ENCODE measurements at regions not wholly inside any gene's neighbourhood (a gene's known extent, or its start where the extent isn't known, plus 50 kb on each side); places are given as distances from the start of the nearest gene placed in this dataset.

DNA sequence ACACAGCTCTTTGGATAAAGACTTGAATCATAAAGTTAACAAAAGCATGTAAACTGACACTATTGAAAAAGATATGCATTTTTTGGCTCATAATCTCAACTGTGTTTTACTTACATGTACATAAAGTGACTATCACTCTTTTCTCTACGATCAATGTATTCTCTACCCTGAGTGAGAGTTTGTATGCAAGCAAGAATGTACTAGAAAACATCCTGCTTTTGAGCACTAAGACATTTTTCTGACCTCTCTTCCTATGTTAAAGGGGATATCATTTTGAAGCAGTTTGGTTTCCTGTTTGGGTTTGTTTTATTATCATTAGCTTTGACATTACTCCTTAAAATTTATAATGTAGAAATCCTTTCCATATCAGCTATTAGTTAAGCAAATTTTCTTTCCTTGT lies 910.8 kb downstream of the C6orf118 start:
- TF ChIP-seq CSDC2 (CRISPR knock-in tag; IDR thresholded peaks at IDR 0.05) (no peak), TCF4 (CRISPR knock-in tag; IDR thresholded peaks at IDR 0.05; ENCODE audit: borderline replicate concordance) (no peak), ESRRG (CRISPR knock-in tag; IDR thresholded peaks at IDR 0.05) (no peak), PPARA (CRISPR knock-in tag; IDR thresholded peaks at IDR 0.05; ENCODE audit: borderline replicate concordance) (no peak), SNAI2 (CRISPR knock-in tag; IDR thresholded peaks at IDR 0.05) (no peak), TOX (CRISPR knock-in tag; IDR thresholded peaks at IDR 0.05; ENCODE audit: borderline replicate concordance) (no peak), ZNF8 (CRISPR knock-in tag; IDR thresholded peaks at IDR 0.05) (no peak), POU6F1 (CRISPR knock-in tag; IDR thresholded peaks at IDR 0.05; ENCODE audit: borderline replicate concordance, low read depth) (no peak), RARB (CRISPR knock-in tag; IDR thresholded peaks at IDR 0.05) (no peak), GLIS3 (CRISPR knock-in tag; IDR thresholded peaks at IDR 0.05) (no peak), ZFP30 (CRISPR knock-in tag; IDR thresholded peaks at IDR 0.05) (no peak), ZNF565 (CRISPR knock-in tag; conservative IDR thresholded peaks at IDR 0.05; ENCODE audit: low read depth) (no peak), OSR1 (CRISPR knock-in tag; IDR thresholded peaks at IDR 0.05) (no peak), ARNTL (CRISPR knock-in tag; IDR thresholded peaks at IDR 0.05; ENCODE audit: borderline replicate concordance, low read depth) (no peak)
- TF ChIP-seq, protein P1, sequence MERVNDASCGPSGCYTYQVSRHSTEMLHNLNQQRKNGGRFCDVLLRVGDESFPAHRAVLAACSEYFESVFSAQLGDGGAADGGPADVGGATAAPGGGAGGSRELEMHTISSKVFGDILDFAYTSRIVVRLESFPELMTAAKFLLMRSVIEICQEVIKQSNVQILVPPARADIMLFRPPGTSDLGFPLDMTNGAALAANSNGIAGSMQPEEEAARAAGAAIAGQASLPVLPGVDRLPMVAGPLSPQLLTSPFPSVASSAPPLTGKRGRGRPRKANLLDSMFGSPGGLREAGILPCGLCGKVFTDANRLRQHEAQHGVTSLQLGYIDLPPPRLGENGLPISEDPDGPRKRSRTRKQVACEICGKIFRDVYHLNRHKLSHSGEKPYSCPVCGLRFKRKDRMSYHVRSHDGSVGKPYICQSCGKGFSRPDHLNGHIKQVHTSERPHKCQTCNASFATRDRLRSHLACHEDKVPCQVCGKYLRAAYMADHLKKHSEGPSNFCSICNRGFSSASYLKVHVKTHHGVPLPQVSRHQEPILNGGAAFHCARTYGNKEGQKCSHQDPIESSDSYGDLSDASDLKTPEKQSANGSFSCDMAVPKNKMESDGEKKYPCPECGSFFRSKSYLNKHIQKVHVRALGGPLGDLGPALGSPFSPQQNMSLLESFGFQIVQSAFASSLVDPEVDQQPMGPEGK (CRISPR knock-in tag; IDR thresholded peaks at IDR 0.05; ENCODE audit: borderline replicate concordance): no peak
- TF ChIP-seq, protein P2, sequence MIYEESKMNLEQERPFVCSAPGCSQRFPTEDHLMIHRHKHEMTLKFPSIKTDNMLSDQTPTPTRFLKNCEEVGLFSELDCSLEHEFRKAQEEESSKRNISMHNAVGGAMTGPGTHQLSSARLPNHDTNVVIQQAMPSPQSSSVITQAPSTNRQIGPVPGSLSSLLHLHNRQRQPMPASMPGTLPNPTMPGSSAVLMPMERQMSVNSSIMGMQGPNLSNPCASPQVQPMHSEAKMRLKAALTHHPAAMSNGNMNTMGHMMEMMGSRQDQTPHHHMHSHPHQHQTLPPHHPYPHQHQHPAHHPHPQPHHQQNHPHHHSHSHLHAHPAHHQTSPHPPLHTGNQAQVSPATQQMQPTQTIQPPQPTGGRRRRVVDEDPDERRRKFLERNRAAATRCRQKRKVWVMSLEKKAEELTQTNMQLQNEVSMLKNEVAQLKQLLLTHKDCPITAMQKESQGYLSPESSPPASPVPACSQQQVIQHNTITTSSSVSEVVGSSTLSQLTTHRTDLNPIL (CRISPR knock-in tag; IDR thresholded peaks at IDR 0.05; ENCODE audit: low read depth): no peak
- TF ChIP-seq, protein P3, sequence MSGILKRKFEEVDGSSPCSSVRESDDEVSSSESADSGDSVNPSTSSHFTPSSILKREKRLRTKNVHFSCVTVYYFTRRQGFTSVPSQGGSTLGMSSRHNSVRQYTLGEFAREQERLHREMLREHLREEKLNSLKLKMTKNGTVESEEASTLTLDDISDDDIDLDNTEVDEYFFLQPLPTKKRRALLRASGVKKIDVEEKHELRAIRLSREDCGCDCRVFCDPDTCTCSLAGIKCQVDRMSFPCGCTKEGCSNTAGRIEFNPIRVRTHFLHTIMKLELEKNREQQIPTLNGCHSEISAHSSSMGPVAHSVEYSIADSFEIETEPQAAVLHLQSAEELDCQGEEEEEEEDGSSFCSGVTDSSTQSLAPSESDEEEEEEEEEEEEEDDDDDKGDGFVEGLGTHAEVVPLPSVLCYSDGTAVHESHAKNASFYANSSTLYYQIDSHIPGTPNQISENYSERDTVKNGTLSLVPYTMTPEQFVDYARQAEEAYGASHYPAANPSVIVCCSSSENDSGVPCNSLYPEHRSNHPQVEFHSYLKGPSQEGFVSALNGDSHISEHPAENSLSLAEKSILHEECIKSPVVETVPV (CRISPR knock-in tag; IDR thresholded peaks at IDR 0.05): no peak
- ATAC-seq: no peak

GRCh38 chr6:164396071-164397047 lies 913.0 kb downstream of the C6orf118 start:
- TF ChIP-seq TCF4 (CRISPR knock-in tag; IDR thresholded peaks at IDR 0.05; ENCODE audit: borderline replicate concordance): no peak
- TF ChIP-seq, protein P3 (CRISPR knock-in tag; IDR thresholded peaks at IDR 0.05): no peak
- no peak for ATAC-seq

- ATAC-seq: no peak
- no peak for TF ChIP-seq SNAI2 (CRISPR knock-in tag; IDR thresholded peaks at IDR 0.05)
- TF ChIP-seq TSHZ2 (CRISPR knock-in tag; IDR thresholded peaks at IDR 0.05): no peak
- TF ChIP-seq ZFP3 (CRISPR knock-in tag; IDR thresholded peaks at IDR 0.05): no peak
- no peak for TF ChIP-seq CSDC2 (CRISPR knock-in tag; IDR thresholded peaks at IDR 0.05)
- no peak for TF ChIP-seq TCF4 (CRISPR knock-in tag; IDR thresholded peaks at IDR 0.05; ENCODE audit: borderline replicate concordance)
- TF ChIP-seq ZNF565 (CRISPR knock-in tag; conservative IDR thresholded peaks at IDR 0.05; ENCODE audit: low read depth): no peak
- no peak for TF ChIP-seq POU6F1 (CRISPR knock-in tag; IDR thresholded peaks at IDR 0.05; ENCODE audit: borderline replicate concordance, low read depth)
- TF ChIP-seq ZNF70 (CRISPR knock-in tag; IDR thresholded peaks at IDR 0.05): no peak
- TF ChIP-seq, protein P2 (CRISPR knock-in tag; IDR thresholded peaks at IDR 0.05; ENCODE audit: low read depth): no peak
- no peak for TF ChIP-seq RARB (CRISPR knock-in tag; IDR thresholded peaks at IDR 0.05)
- TF ChIP-seq ZNF8 (CRISPR knock-in tag; IDR thresholded peaks at IDR 0.05): no peak
- no peak for TF ChIP-seq BACH2 (CRISPR knock-in tag; IDR thresholded peaks at IDR 0.05; ENCODE audit: borderline replicate concordance)
Measured at GRCh38 chr6:164379795-164380194, 929.6 kb downstream of the C6orf118 start.

Measured in SK-N-SH treated with all-trans-retinoic acid at 6 μM for 48 hours (cell line).